A673 (cell line): ENCODE measurements at regions not wholly inside any gene's neighbourhood (a gene's known extent, or its start where the extent isn't known, plus 50 kb on each side); places are given as distances from the start of the nearest gene placed in this dataset.

Experiments used
- BruUV-seq: library from RNA; stranded (reverse); fragments of 400-500 nt; replicated peaks from 2 replicates; lab custom pipeline; 2021; lab: Mats Ljungman, UMichigan
- CTCF ChIA-PET: fragments of 300-600 bp; sonication (Branson Sonifier 250); formaldehyde crosslinking; loops from one replicate; lab custom pipeline; 2022; ENCODE audit warnings: antibody characterized with exemption; lab: Charles Lee
- POLR2A ChIA-PET: fragments of 300-600 bp; sonication (Branson Sonifier 250); formaldehyde crosslinking; loops from one replicate; lab custom pipeline; 2022; ENCODE audit warnings: antibody characterized with exemption; ENCODE audit not compliant: low non-redundant PET; lab: Charles Lee
- DNase-seq: peaks from one replicate; pipeline ENCODE4 v3.0.0-alpha.2; 2015; ENCODE audit warnings: low spot score
- H3K27ac ChIP-seq: fragments of 200-600 bp; sonication (generic); 2 replicates; pipeline ENCODE4 v1.5.1; 2016; ENCODE audit warnings: mixed run types, low read depth, mild to moderate bottlenecking, mixed read lengths, antibody characterized with exemption, low read length; ENCODE audit not compliant: poor library complexity, severe bottlenecking
- H3K27me3 ChIP-seq: fragments of 200-600 bp; sonication (generic); replicated peaks from 2 replicates; pipeline ENCODE4 v1.6.1; 2017; ENCODE audit warnings: mixed run types, low read depth, mild to moderate bottlenecking, mixed read lengths, antibody characterized with exemption, low read length; ENCODE audit not compliant: insufficient read depth, poor library complexity
- H3K36me3 ChIP-seq: fragments of 200-600 bp; sonication (generic); 2 replicates; pipeline ENCODE4 v1.6.1; 2016; ENCODE audit warnings: mixed run types, mild to moderate bottlenecking, mixed read lengths, antibody characterized with exemption, low read length; ENCODE audit not compliant: insufficient read depth, poor library complexity, severe bottlenecking
- H3K4me1 ChIP-seq: fragments of 200-600 bp; sonication (generic); 2 replicates; pipeline ENCODE4 v1.6.1; 2017; ENCODE audit warnings: mixed run types, mild to moderate bottlenecking, mixed read lengths, antibody characterized with exemption, low read length; ENCODE audit not compliant: insufficient read depth, poor library complexity, severe bottlenecking
- H3K4me3 ChIP-seq: fragments of 200-600 bp; sonication (generic); 2 replicates; pipeline ENCODE4 v1.5.1; 2016; ENCODE audit warnings: low read depth, mixed run types, mild to moderate bottlenecking, mixed read lengths, low read length; ENCODE audit not compliant: poor library complexity, severe bottlenecking
- H3K9me3 ChIP-seq: fragments of 200-600 bp; sonication (generic); 2 replicates; pipeline ENCODE4 v1.6.1; 2016; ENCODE audit warnings: mixed run types, low read depth, mild to moderate bottlenecking, mixed read lengths, antibody characterized with exemption, low read length; ENCODE audit not compliant: poor library complexity, severe bottlenecking
- CTCF ChIP-seq: fragments of 300-800, 200-600 bp; sonication (generic); conservative IDR thresholded peaks from 2 replicates; pipeline ENCODE4 v1.5.1; 2017; ENCODE audit warnings: low read depth, mild to moderate bottlenecking, antibody characterized with exemption, low read length, moderate library complexity, mixed read lengths
- EZH2 ChIP-seq: fragments of 200-600 bp; sonication (generic); IDR thresholded peaks from 2 replicates; pipeline ENCODE4 v1.6.1; 2017; ENCODE audit warnings: borderline replicate concordance, low read depth, mild to moderate bottlenecking, mixed read lengths, antibody characterized with exemption, low read length; ENCODE audit not compliant: poor library complexity, severe bottlenecking
- intact Hi-C: fragments of 100-400 bp; cut with micrococcal nuclease; formaldehyde crosslinking; loops from one replicate; pipeline ENCODE4 v1.10.0; 2022; ENCODE audit not compliant: unreplicated experiment

GRCh38 chr11:122421702-122422101, 233.8 kb upstream of the UBASH3B start:
- H3K27me3 ChIP-seq = no peaks in the 10 kb centered on the region
- POLR2A ChIA-PET = no interaction called here
- no peak overlapping the region for H3K27ac ChIP-seq
- H3K9me3 ChIP-seq = no peaks in the 10 kb centered on the region
- H3K36me3 ChIP-seq = no peaks in the 10 kb centered on the region
- TF ChIP-seq CTCF = no peak
- TF ChIP-seq EZH2 = no peak
- peaks cover 4% of the 10 kb centered on the region for H3K4me1 ChIP-seq
- CTCF ChIA-PET = no interaction called here
- intact Hi-C loops = no loop called here
- no peak for DNase-seq
- BruUV-seq = no TSS peak
- H3K4me3 ChIP-seq = no peak overlapping the region

- ChIA-PET POLR2A (no interaction called here), CTCF (no interaction called here)
- no peaks in the 10 kb centered on the region for H3K27me3 ChIP-seq
- no peaks in the 10 kb centered on the region for H3K36me3 ChIP-seq
- intact Hi-C loops = no loop called here
- no peak overlapping the region for H3K4me3 ChIP-seq
- H3K4me1 ChIP-seq = no peaks in the 10 kb centered on the region
- no TSS peak for BruUV-seq
- TF ChIP-seq EZH2 = no peak
- TF ChIP-seq CTCF = no peak
- no peak overlapping the region for H3K27ac ChIP-seq
- peaks cover 14% of the 10 kb centered on the region for H3K9me3 ChIP-seq
- DNase-seq = no peak
These were observed 237.5 kb upstream of the UBASH3B start for GRCh38 chr11:122418032-122418431.

GRCh38 chr11:122414406-122415018, 241.0 kb upstream of the UBASH3B start:
- intact Hi-C loops = no loop called here
- no TSS peak for BruUV-seq
- H3K27me3 ChIP-seq = no peaks in the 10 kb centered on the region
- ChIA-PET POLR2A (interaction anchor here (0.7 kb wide), 1 partner anchor 42 kb away, joined by 8 read pairs; no protein-coding TSS in a partner anchor), CTCF (no interaction called here)
- H3K4me1 ChIP-seq = no peaks in the 10 kb centered on the region
- H3K27ac ChIP-seq = no peak overlapping the region
- no peak overlapping the region for H3K4me3 ChIP-seq
- TF ChIP-seq CTCF = no peak
- TF ChIP-seq EZH2 = no peak
- no peaks in the 10 kb centered on the region for H3K36me3 ChIP-seq
- H3K9me3 ChIP-seq = peaks cover 14% of the 10 kb centered on the region
- DNase-seq = no peak
